OCI-LY3 (cell line): ENCODE measurements at regions not wholly inside any gene's neighbourhood (a gene's known extent, or its start where the extent isn't known, plus 50 kb on each side); places are given as distances from the start of the nearest gene placed in this dataset.

Source experiments
- H2AFZ ChIP-seq: fragments of 200-600, 300-600 bp; shearing (Covaris generic); 2 replicates; pipeline ENCODE4 v1.6.0; 2014; ENCODE audit warnings: antibody characterized with exemption, low read depth, low read length
- H3K27ac ChIP-seq: fragments of 200-600, 300-600 bp; sonication (generic); 2 replicates; pipeline ENCODE4 v1.5.1; 2014; ENCODE audit warnings: mild to moderate bottlenecking, low read length, moderate library complexity, mixed read lengths
- H3K27me3 ChIP-seq: fragments of 200-600, 300-600 bp; sonication (generic); 2 replicates; pipeline ENCODE4 v1.6.1; 2014; ENCODE audit warnings: low read depth, low read length, mixed read lengths
- H3K36me3 ChIP-seq: fragments of 200-600, 300-600 bp; sonication (generic); replicated peaks from 2 replicates; pipeline ENCODE3; 2014; ENCODE audit warnings: low read depth, low read length, mixed read lengths
- H3K4me1 ChIP-seq: fragments of 300-600, 200-600 bp; sonication (generic); 2 replicates; pipeline ENCODE4 v1.6.1; 2014; ENCODE audit warnings: low read length, mixed read lengths
- H3K4me2 ChIP-seq: fragments of 200-600, 300-600 bp; sonication (generic); 2 replicates; pipeline ENCODE4 v1.6.1; 2014; ENCODE audit warnings: low read length, mixed read lengths
- H3K4me3 ChIP-seq: fragments of 300-600, 200-600 bp; sonication (generic); 2 replicates; pipeline ENCODE4 v1.5.1; 2014; ENCODE audit warnings: antibody characterized with exemption, mild to moderate bottlenecking, low read length, moderate library complexity
- H3K79me2 ChIP-seq: fragments of 300-600, 200-600 bp; shearing (Covaris generic); 2 replicates; pipeline ENCODE4 v1.6.1; 2014; ENCODE audit warnings: mild to moderate bottlenecking, low read length, mixed read lengths
- H3K9ac ChIP-seq: fragments of 300-600, 200-600 bp; shearing (Covaris generic); 2 replicates; pipeline ENCODE4 v1.6.0; 2014; ENCODE audit warnings: mild to moderate bottlenecking, low read length, moderate library complexity
- H3K9me3 ChIP-seq: fragments of 200-600, 300-600 bp; shearing (Covaris generic); 2 replicates; pipeline ENCODE4 v1.6.1; 2014; ENCODE audit warnings: low read length, mixed read lengths; ENCODE audit not compliant: insufficient read depth
- H4K20me1 ChIP-seq: fragments of 200-600, 300-600 bp; sonication (generic); 2 replicates; pipeline ENCODE4 v1.6.1; 2016; ENCODE audit warnings: low read length, mixed read lengths; ENCODE audit not compliant: insufficient read depth
- CTCF ChIP-seq: fragments of 200-600, 300-600 bp; sonication (generic); IDR thresholded peaks from 2 replicates; pipeline ENCODE4 v1.5.1; 2014; ENCODE audit warnings: antibody characterized with exemption, low read length, low read depth
- EZH2phosphoT487 ChIP-seq: fragments of 200-600 bp; shearing (Covaris generic); IDR thresholded peaks from 2 replicates; pipeline ENCODE4 v1.6.1; 2018; ENCODE audit warnings: antibody characterized with exemption, mixed run types, low read depth

- no peaks in the 10 kb centered on the region for H3K36me3 ChIP-seq
- H3K4me1 ChIP-seq = peaks cover 19% of the 10 kb centered on the region
- no peaks in the 10 kb centered on the region for H3K9me3 ChIP-seq
- no peak overlapping the region for H2AFZ ChIP-seq
- no peak overlapping the region for H3K27ac ChIP-seq
- no peak overlapping the region for H3K9ac ChIP-seq
- H3K27me3 ChIP-seq = no peaks in the 10 kb centered on the region
- no peak for TF ChIP-seq CTCF
- TF ChIP-seq EZH2phosphoT487 = no peak
- no peaks in the 10 kb centered on the region for H4K20me1 ChIP-seq
- H3K79me2 ChIP-seq = no peaks in the 10 kb centered on the region
- no peak overlapping the region for H3K4me2 ChIP-seq
- no peak overlapping the region for H3K4me3 ChIP-seq
These were observed 82.1 kb upstream of the THY1 start for GRCh38 chr11:119505071-119505470.

- Histone ChIP-seq H3K27me3 (no peaks in the 10 kb centered on the region), H3K79me2 (no peaks in the 10 kb centered on the region), H3K4me2 (no peak overlapping the region), H3K9me3 (no peaks in the 10 kb centered on the region), H3K4me3 (no peak overlapping the region), H2AFZ (no peak overlapping the region), H4K20me1 (no peaks in the 10 kb centered on the region), H3K9ac (no peak overlapping the region), H3K36me3 (no peaks in the 10 kb centered on the region), H3K27ac (no peak overlapping the region), H3K4me1 (peaks cover 12% of the 10 kb centered on the region)
- TF ChIP-seq CTCF = no peak
- TF ChIP-seq EZH2phosphoT487 = no peak
These were observed 81.4 kb upstream of the THY1 start for GRCh38 chr11:119504371-119504770.

- TF ChIP-seq EZH2phosphoT487 (no peak), CTCF (no peak)
- no peak overlapping the region for H3K4me2 ChIP-seq
- H4K20me1 ChIP-seq = no peaks in the 10 kb centered on the region
- no peaks in the 10 kb centered on the region for H3K36me3 ChIP-seq
- H3K9me3 ChIP-seq = no peaks in the 10 kb centered on the region
- H3K4me1 ChIP-seq = peaks cover 6% of the 10 kb centered on the region
- H3K9ac ChIP-seq = no peak overlapping the region
- H2AFZ ChIP-seq = no peak overlapping the region
- no peaks in the 10 kb centered on the region for H3K27me3 ChIP-seq
- H3K79me2 ChIP-seq = no peaks in the 10 kb centered on the region
- no peak overlapping the region for H3K4me3 ChIP-seq
- H3K27ac ChIP-seq = no peak overlapping the region
These were observed 78.9 kb upstream of the THY1 start for GRCh38 chr11:119501777-119502405.

GRCh38 chr11:119497717-119498116 is 74.7 kb upstream of the THY1 start:
- no peaks in the 10 kb centered on the region for H3K27me3 ChIP-seq
- TF ChIP-seq EZH2phosphoT487 (no peak), CTCF (no peak)
- H3K27ac ChIP-seq = no peak overlapping the region

More at GRCh38 chr11:119497717-119498116, 74.7 kb upstream of the THY1 start:
- Histone ChIP-seq H3K4me3 (no peak overlapping the region), H3K9ac (no peak overlapping the region), H4K20me1 (no peaks in the 10 kb centered on the region), H3K4me2 (no peak overlapping the region), H3K4me1 (no peaks in the 10 kb centered on the region), H3K36me3 (no peaks in the 10 kb centered on the region), H3K9me3 (no peaks in the 10 kb centered on the region), H3K79me2 (no peaks in the 10 kb centered on the region), H2AFZ (no peak overlapping the region)
